Trophoblast cell (in vitro differentiated cells and primary cell): ENCODE measurements at regions not wholly inside any gene's neighbourhood (a gene's known extent, or its start where the extent isn't known, plus 50 kb on each side); places are given as distances from the start of the nearest gene placed in this dataset.
A peak's percentile ranks its signal among the peaks of the same experiment; 100 is the strongest.

ENCODE experiments used
- DNase-seq, 2 donors: peaks; one replicate each; pipeline ENCODE4 v3.0.0-alpha.2; 2016
- H2AFZ ChIP-seq: 2 replicates; pipeline ENCODE4 v1.6.1; 2013; ENCODE audit warnings: low read length, moderate library complexity, mild to moderate bottlenecking; ENCODE audit not compliant: insufficient read depth, poor library complexity
- H2AK5ac ChIP-seq: 2 replicates; pipeline ENCODE4 v1.6.1; 2013; ENCODE audit warnings: mild to moderate bottlenecking, low read length
- H2BK120ac ChIP-seq: 2 replicates; pipeline ENCODE4 v1.6.1; 2013; ENCODE audit warnings: low read length, mild to moderate bottlenecking, moderate library complexity; ENCODE audit not compliant: insufficient read depth, poor library complexity
- H2BK12ac ChIP-seq: 2 replicates; pipeline ENCODE4 v1.6.1; 2013; ENCODE audit warnings: mild to moderate bottlenecking, low read length, moderate library complexity
- H2BK5ac ChIP-seq: 2 replicates; pipeline ENCODE4 v1.6.1; 2013; ENCODE audit warnings: low read length, low read depth, moderate library complexity, mild to moderate bottlenecking; ENCODE audit not compliant: poor library complexity
- H3K14ac ChIP-seq: 2 replicates; pipeline ENCODE4 v1.6.1; 2013; ENCODE audit warnings: mild to moderate bottlenecking, low read length
- H3K18ac ChIP-seq: 2 replicates; pipeline ENCODE4 v1.6.1; 2013; ENCODE audit warnings: mild to moderate bottlenecking, low read length
- H3K23ac ChIP-seq: 2 replicates; pipeline ENCODE4 v1.6.1; 2013; ENCODE audit warnings: low read length
- H3K27ac ChIP-seq: 2 replicates; pipeline ENCODE4 v1.5.1; 2013; ENCODE audit warnings: low read depth, mild to moderate bottlenecking, inconsistent platforms, low read length, moderate library complexity
- H3K27me3 ChIP-seq: 2 replicates; pipeline ENCODE4 v1.6.1; 2013; ENCODE audit warnings: inconsistent platforms, mild to moderate bottlenecking, low read length, moderate library complexity; ENCODE audit not compliant: insufficient read depth
- H3K36me3 ChIP-seq, 2 experiments: 1 replicate in 1 of 2; 2 replicates in 1 of 2; pipeline ENCODE4 v1.6.1; 2013; ENCODE audit warnings: low read length in 2 of 2, mild to moderate bottlenecking in 2 of 2, moderate library complexity in 1 of 2; ENCODE audit not compliant: insufficient read depth in 2 of 2, control insufficient read depth in 1 of 2
- H3K4ac ChIP-seq: 2 replicates; pipeline ENCODE4 v1.6.1; 2013; ENCODE audit warnings: low read depth, mild to moderate bottlenecking, low read length, moderate library complexity
- H3K4me1 ChIP-seq, 2 experiments: 1 replicate in 1 of 2; 2 replicates in 1 of 2; pipeline ENCODE4 v1.6.1; 2013; ENCODE audit warnings: low read length in 2 of 2, mild to moderate bottlenecking in 2 of 2, moderate library complexity in 1 of 2; ENCODE audit not compliant: insufficient read depth in 2 of 2, control insufficient read depth in 1 of 2
- H3K4me2 ChIP-seq: 2 replicates; pipeline ENCODE4 v1.6.1; 2013; ENCODE audit warnings: inconsistent platforms, mild to moderate bottlenecking, low read length, moderate library complexity
- H3K4me3 ChIP-seq: 2 replicates; pipeline ENCODE4 v1.5.1; 2013; ENCODE audit warnings: mild to moderate bottlenecking, low read depth, low read length, inconsistent platforms
- H3K79me1 ChIP-seq: one replicate; pipeline ENCODE4 v1.6.1; 2013; ENCODE audit warnings: low read length
- H3K79me2 ChIP-seq: 2 replicates; pipeline ENCODE4 v1.6.1; 2013; ENCODE audit warnings: low read length, mild to moderate bottlenecking; ENCODE audit not compliant: control insufficient read depth, insufficient read depth, poor library complexity
- H3K9ac ChIP-seq: 2 replicates; pipeline ENCODE4 v1.6.1; 2013; ENCODE audit warnings: mild to moderate bottlenecking, low read length
- H3K9me3 ChIP-seq: 2 replicates; pipeline ENCODE4 v1.6.1; 2013; ENCODE audit warnings: low read depth, mild to moderate bottlenecking, control low read depth, inconsistent platforms, low read length; ENCODE audit not compliant: insufficient read depth
- H4K12ac ChIP-seq: 2 replicates; pipeline ENCODE4 v1.6.1; 2013; ENCODE audit warnings: low read depth, mild to moderate bottlenecking, low read length, moderate library complexity
- H4K8ac ChIP-seq: 2 replicates; pipeline ENCODE4 v1.6.1; 2013; ENCODE audit warnings: low read depth, mild to moderate bottlenecking, low read length, moderate library complexity
- H4K91ac ChIP-seq: one replicate; pipeline ENCODE4 v1.6.1; 2013; ENCODE audit warnings: low read depth, mild to moderate bottlenecking, low read length, moderate library complexity
- WGBS: extraction: QIAGEN DNeasy Blood & Tissue Kit; methylation state at CpG from one replicate; pipeline ENCODE4 v1.1.7; 2013; ENCODE audit warnings: missing lambda C conversion rate; ENCODE audit not compliant: insufficient read length, insufficient coverage; ENCODE audit errors: extremely low coverage; 5-methylcytosine and 5-hydroxymethylcytosine counted together

- Histone ChIP-seq H3K36me3 (no peaks in the 10 kb centered on the region), H3K23ac (no peak overlapping the region), H3K27me3 (no peaks in the 10 kb centered on the region), H3K4me3 (no peak overlapping the region), H4K12ac (no peak overlapping the region), H3K4ac (no peak overlapping the region), H2BK5ac (no peak overlapping the region), H4K91ac (no peak overlapping the region), H2BK120ac (no peak overlapping the region), H2AK5ac (no peak overlapping the region), H3K4me2 (no peak overlapping the region), H3K18ac (no peak overlapping the region), H2BK12ac (no peak overlapping the region), H3K27ac (no peak overlapping the region), H3K79me1 (no peaks in the 10 kb centered on the region), H3K4me1 (peaks cover 9 to 15% of the 10 kb centered on the region in 2 experiments), H2AFZ (no peak overlapping the region), H3K9me3 (peaks cover 6% of the 10 kb centered on the region), H3K9ac (peak overlapping the region; percentile 55), H3K79me2 (no peaks in the 10 kb centered on the region), H4K8ac (no peak overlapping the region), H3K14ac (no peak overlapping the region)
- WGBS, result no CpG with 5 or more reads among the region's 12 CpGs
- DNase-seq, result no peak
Observed at GRCh38 chr22:48238966-48239365, 1476.5 kb downstream of the TBC1D22A start.

DNA sequence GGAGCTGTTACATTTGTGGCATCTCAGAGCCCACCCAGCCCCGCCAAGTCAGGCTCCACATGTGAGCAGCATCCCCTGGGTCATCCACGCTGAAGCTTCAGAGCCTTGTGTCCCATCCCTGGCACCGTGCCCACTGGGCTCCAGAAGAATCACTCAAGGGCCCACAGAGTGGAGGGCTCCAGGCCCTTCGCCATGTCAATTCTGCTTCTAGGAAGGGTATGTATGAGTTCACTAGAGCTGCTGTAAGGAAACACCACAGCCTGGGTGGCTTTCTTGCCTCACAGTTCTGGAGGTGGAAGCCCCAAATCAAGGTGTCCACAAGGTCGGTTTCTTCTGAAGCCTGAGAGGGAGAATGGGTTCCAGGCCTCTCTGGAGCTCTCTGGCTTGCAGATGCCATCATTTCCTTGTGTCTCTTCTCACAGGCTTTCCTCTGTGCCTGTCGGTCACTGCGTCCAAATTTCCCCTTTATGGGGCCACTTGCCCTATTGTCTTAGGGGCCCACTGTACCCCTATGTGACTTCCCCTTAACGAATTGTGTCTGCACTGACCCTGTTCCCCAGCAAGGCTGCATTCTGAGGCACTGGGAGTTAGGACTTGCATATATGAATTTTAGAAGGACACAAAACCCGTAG lies 1476.0 kb downstream of the TBC1D22A start:
- WGBS, result no CpG with 5 or more reads among the region's 9 CpGs

GRCh38 chr22:48237466-48238283 lies 1475.2 kb downstream of the TBC1D22A start:
- no peak overlapping the region for H3K4ac ChIP-seq
- no peak overlapping the region for H4K12ac ChIP-seq
- H3K27ac ChIP-seq, result no peak overlapping the region
- H2AFZ ChIP-seq, result no peak overlapping the region
- H4K8ac ChIP-seq, result no peak overlapping the region
- WGBS, result no CpG with 5 or more reads among the region's 21 CpGs
- H2BK12ac ChIP-seq, result no peak overlapping the region
- no peak overlapping the region for H4K91ac ChIP-seq
- no peak overlapping the region for H3K9ac ChIP-seq
- H2AK5ac ChIP-seq, result no peak overlapping the region
- H3K27me3 ChIP-seq, result no peaks in the 10 kb centered on the region
- no peak overlapping the region for H2BK5ac ChIP-seq
- no peaks in the 10 kb centered on the region for H3K79me2 ChIP-seq
- no peak overlapping the region for H2BK120ac ChIP-seq
- no peak overlapping the region for H3K14ac ChIP-seq
- no peak overlapping the region for H3K18ac ChIP-seq
- H3K4me3 ChIP-seq, result no peak overlapping the region
- H3K4me1 ChIP-seq, result peaks cover 9 to 15% of the 10 kb centered on the region in 2 experiments
- H3K23ac ChIP-seq, result no peak overlapping the region
- H3K79me1 ChIP-seq, result no peaks in the 10 kb centered on the region
- peaks cover 6% of the 10 kb centered on the region for H3K9me3 ChIP-seq
- DNase-seq, result no peak
- H3K4me2 ChIP-seq, result no peak overlapping the region
- no peaks in the 10 kb centered on the region for H3K36me3 ChIP-seq

More for the DNA sequence above, 1476.0 kb downstream of the TBC1D22A start:
- H3K9ac ChIP-seq, result no peak overlapping the region
- no peak overlapping the region for H3K14ac ChIP-seq
- no peak overlapping the region for H3K18ac ChIP-seq
- H4K8ac ChIP-seq, result no peak overlapping the region
- no peak overlapping the region for H3K4ac ChIP-seq
- peaks cover 6% of the 10 kb centered on the region for H3K9me3 ChIP-seq
- H3K23ac ChIP-seq, result no peak overlapping the region
- H3K4me3 ChIP-seq, result no peak overlapping the region
- H3K27me3 ChIP-seq, result no peaks in the 10 kb centered on the region
- H3K79me2 ChIP-seq, result no peaks in the 10 kb centered on the region
- no peaks in the 10 kb centered on the region for H3K79me1 ChIP-seq
- no peak overlapping the region for H2BK5ac ChIP-seq
- DNase-seq, result no peak
- H3K4me2 ChIP-seq, result no peak overlapping the region
- H2BK12ac ChIP-seq, result no peak overlapping the region
- no peak overlapping the region for H4K12ac ChIP-seq
- H3K4me1 ChIP-seq, result peaks cover 9 to 15% of the 10 kb centered on the region in 2 experiments
- no peak overlapping the region for H4K91ac ChIP-seq
- H2AFZ ChIP-seq, result no peak overlapping the region
- no peak overlapping the region for H2BK120ac ChIP-seq
- H3K27ac ChIP-seq, result no peak overlapping the region
- H3K36me3 ChIP-seq, result no peaks in the 10 kb centered on the region
- no peak overlapping the region for H2AK5ac ChIP-seq

- Histone ChIP-seq H3K79me1 (no peaks in the 10 kb centered on the region), H3K79me2 (no peaks in the 10 kb centered on the region), H2BK120ac (no peak overlapping the region), H3K27ac (no peak overlapping the region), H4K8ac (no peak overlapping the region), H3K4me3 (no peak overlapping the region), H3K4me2 (no peak overlapping the region), H3K36me3 (no peaks in the 10 kb centered on the region), H3K14ac (no peak overlapping the region), H3K9ac (no peak overlapping the region), H3K4ac (no peak overlapping the region), H3K23ac (no peak overlapping the region), H2AFZ (no peak overlapping the region), H3K18ac (no peak overlapping the region), H4K91ac (no peak overlapping the region), H2BK5ac (no peak overlapping the region), H3K9me3 (peaks cover 5% of the 10 kb centered on the region), H3K4me1 (peaks cover 9 to 15% of the 10 kb centered on the region in 2 experiments), H4K12ac (no peak overlapping the region), H2AK5ac (no peak overlapping the region), H3K27me3 (no peaks in the 10 kb centered on the region), H2BK12ac (no peak overlapping the region)
- DNase-seq, result no peak
- WGBS, result no CpG with 5 or more reads among the region's 4 CpGs
Observed at GRCh38 chr22:48236261-48236660, 1473.8 kb downstream of the TBC1D22A start.
